Endothelial cell of umbilical vein (primary cell): ENCODE measurements at regions not wholly inside any gene's neighbourhood (a gene's known extent, or its start where the extent isn't known, plus 50 kb on each side); places are given as distances from the start of the nearest gene placed in this dataset.

Experiments
- CTCF ChIP-seq, 2 donors: IDR thresholded peaks; 1 replicate in 1 of 2; 2 replicates in 1 of 2; pipeline ENCODE4 v1.5.1; 2011; ENCODE audit warnings: low read length in 2 of 2, mild to moderate bottlenecking in 2 of 2, moderate library complexity in 2 of 2, control low read depth in 1 of 2, inconsistent platforms in 1 of 2, low read depth in 1 of 2; ENCODE audit not compliant: insufficient read depth in 1 of 2; ENCODE audit errors: extremely low read depth in 1 of 2
- MYC ChIP-seq: IDR thresholded peaks from one replicate; pipeline ENCODE4 v1.6.1; 2011; ENCODE audit warnings: mild to moderate bottlenecking, low read depth, low read length
- POLR2A ChIP-seq: IDR thresholded peaks from 2 replicates; pipeline ENCODE4 v1.6.1; 2012; ENCODE audit warnings: low read depth, mild to moderate bottlenecking, control low read depth, low read length
- POLR2AphosphoS5 ChIP-seq: IDR thresholded peaks from 2 replicates; pipeline ENCODE4 v1.6.1; 2012; ENCODE audit warnings: low read depth, mild to moderate bottlenecking, control low read depth, low read length, moderate library complexity; ENCODE audit not compliant: insufficient read depth
- TF ChIP-seq, protein P1 (sequence below): IDR thresholded peaks from 2 replicates; pipeline ENCODE4 v1.6.1; 2011; ENCODE audit not compliant: insufficient read depth, insufficient read length

DNA sequence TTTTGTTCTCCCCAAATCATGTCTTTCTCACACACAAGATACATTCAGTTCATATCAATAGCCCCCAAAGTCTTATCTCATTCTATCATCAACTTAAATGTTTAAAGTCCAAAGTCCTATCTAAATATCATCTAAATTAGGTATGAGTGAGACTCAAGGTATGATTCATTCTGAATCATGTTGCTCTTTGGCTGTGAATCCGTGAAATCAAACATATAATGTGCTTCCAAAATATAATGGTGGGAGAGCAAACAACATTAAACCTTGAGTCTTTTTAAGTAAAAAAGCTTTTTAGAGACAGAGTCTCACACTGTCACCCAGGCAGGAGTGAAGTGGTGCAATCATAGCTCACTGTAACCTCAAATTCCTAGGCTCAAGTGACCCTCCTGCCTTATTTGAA, 139.1 kb downstream of the SAMMSON start:
- TF ChIP-seq MYC: no peak
- no peak for TF ChIP-seq CTCF (IDR thresholded peaks at IDR 0.05; ENCODE audit: extremely low read depth in 1 of 2, insufficient read depth in 1 of 2, low read depth in 1 of 2, low read length in 2 of 2)
- TF ChIP-seq POLR2A: no peak
- TF ChIP-seq POLR2AphosphoS5: no peak
- TF ChIP-seq, protein P1, sequence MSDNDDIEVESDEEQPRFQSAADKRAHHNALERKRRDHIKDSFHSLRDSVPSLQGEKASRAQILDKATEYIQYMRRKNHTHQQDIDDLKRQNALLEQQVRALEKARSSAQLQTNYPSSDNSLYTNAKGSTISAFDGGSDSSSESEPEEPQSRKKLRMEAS: no peak
